ENCODE measurements at regions not wholly inside any gene's neighbourhood (a gene's known extent, or its start where the extent isn't known, plus 50 kb on each side); places are given as distances from the start of the nearest gene placed in this dataset.

GRCh38 chrX:49773993-49774392, 55.1 kb upstream of the PAGE4 start:
- no peak for DNase-seq

DNA sequence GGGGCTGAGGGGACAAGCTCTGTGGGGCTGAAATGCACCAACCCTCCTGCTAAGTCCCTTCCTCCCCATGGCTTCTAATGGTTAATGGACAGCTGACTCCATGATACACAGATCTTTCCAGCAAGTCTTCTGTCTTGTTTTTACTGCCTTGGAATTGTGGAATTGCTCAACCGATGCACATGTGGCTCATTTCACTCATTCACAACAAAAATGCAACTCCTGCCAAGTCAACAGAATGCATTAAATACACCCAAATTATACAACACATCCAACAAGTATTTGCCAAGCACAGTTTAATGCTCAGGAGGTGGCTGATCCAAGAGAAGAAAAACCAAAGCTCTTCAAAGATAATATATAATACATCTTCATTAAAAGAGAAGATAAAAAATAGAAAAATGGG, 61.9 kb upstream of the PAGE4 start:
- DNase-seq: no peak

- no peak for DNase-seq
These were observed 66.5 kb upstream of the PAGE1 start for GRCh38 chrX:49762175-49762720.

DNA sequence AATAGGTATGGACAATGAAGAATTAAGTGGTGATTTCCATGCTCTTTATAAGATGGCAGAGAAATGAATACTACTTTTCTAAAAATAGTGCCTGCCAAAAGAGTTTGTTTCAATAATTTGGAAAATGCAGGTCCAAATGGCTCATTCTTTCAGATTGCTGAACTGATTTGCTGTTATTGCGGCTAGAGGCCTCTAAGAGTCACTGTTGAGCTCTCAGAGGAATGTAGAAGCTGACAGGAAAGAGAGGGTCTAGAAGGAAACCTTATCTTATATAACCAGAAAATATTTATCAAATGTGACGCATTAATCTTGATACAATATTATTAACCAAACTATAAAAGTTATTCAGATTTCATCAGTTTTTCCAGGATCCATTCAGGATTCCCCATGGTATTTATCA, 65.7 kb upstream of the PAGE1 start:
- DNase-seq: no peak

- no peak for DNase-seq
These were observed 64.6 kb upstream of the PAGE1 start for GRCh38 chrX:49760290-49760890.

DNA sequence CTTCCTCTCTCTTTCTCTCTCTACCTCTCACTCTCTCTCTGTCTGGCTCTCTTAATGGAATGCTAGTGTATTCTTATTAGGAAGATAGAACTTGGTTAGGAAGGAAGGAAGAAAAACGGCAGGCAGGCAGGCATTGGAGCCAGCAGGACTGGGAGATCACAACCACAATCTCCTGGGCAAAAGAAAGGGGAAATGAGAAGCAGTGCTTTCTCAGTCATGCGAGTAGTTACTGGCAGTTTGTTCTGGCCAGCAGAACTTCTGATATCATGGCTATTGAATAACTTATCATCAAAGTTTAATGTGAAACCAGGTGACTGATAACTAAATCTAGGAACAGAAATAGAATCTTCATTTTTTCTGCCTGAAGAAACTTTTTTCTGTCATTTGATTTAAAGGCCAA, 60.9 kb upstream of the PAGE1 start:
- DNase-seq: no peak

DNA sequence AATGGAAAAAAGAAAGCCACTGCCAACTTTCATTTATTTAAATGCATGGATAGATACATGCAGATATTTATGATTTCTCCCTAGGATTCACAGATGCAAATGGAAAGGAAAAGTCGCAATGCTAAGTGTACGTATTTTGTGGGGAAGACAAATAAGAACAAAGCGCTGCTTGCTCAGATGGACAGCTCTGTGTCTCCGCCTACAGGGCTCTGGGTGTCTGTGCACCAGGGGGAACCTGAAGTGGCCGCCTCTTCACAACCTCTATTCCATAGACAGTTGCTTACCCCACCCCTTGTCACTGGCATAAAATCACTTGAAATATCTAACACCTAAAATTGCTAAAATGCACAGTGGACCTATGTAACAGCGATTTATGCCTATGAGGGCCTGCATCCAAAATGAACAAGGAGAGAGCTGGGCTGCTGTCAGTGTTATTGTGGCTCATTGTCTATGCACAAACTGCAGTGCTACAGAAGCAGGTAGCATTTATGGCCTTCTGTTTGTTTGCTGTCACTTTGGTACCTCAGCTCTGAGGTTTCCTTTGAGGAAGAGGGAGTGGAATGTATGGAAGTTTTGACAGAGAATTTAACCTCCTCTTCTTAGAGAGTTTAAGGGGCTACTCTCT, 58.6 kb upstream of the PAGE1 start:
- peak; percentile 13 for DNase-seq

- DNase-seq: no peak
These were observed 57.9 kb upstream of the PAGE1 start for GRCh38 chrX:49753691-49754090.

DNA sequence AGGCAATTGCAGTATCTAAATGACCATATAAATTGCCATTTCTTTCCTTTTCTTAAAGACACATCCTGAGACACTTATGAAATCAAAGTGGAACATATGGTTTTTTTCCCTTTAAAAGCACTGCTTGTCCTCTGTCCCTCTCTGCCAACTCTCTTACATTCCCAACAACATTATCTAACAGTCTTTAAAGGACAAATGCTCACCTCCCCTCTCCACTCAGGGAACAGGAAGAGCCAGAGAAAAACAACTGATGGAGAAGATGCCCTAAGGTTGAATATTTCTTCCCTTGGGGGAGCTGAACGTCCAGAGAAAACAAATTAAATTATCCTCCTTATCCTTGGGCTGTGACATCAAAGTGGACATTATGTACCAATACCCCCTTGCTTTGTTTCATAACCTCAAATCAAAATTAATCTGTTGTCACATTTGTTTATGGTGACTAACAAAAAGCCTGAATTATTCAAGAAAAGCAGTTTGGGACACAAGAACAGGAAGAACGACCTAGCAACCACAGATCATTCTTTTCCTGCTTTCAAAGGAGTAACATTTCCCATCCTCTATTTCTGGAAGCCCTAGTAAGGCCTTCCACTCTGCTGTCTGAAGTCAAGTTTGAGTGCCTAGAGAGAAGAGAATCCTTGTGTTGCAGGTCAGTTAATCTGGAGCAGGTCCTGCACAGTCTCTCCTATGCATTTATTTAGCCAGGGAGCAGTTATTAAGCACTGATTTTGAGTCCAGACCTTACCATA, 52.6 kb upstream of the PAGE1 start:
- no peak for DNase-seq

GRCh38 chrX:49746306-49746705, 50.5 kb upstream of the PAGE1 start:
- DNase-seq: no peak

All from NCI-H748 treated with DMSO at 0.1 percent for 48 hours (cell line).